SK-N-MC (cell line): ENCODE measurements at regions not wholly inside any gene's neighbourhood (a gene's known extent, or its start where the extent isn't known, plus 50 kb on each side); places are given as distances from the start of the nearest gene placed in this dataset.

Experiments
- EZH2 ChIP-seq: fragments of 200-600 bp; sonication (generic); IDR thresholded peaks from one replicate; pipeline ENCODE4 v1.6.1; 2017; ENCODE audit warnings: antibody characterized with exemption
- FOXP2 ChIP-seq: optimal IDR thresholded peaks from 2 replicates; pipeline ENCODE3; 2011; ENCODE audit warnings: mild to moderate bottlenecking, moderate library complexity; ENCODE audit not compliant: insufficient read depth; ENCODE audit errors: extremely low read length, control extremely low read depth
- POLR2AphosphoS5 ChIP-seq: IDR thresholded peaks from 2 replicates; pipeline ENCODE4 v1.6.1; 2012; ENCODE audit warnings: mild to moderate bottlenecking, low read depth, low read length, borderline replicate concordance

GRCh38 chr4:66842026-66842723 is 703.1 kb downstream of the CENPC start:
- TF ChIP-seq EZH2, result no peak
- no peak for TF ChIP-seq POLR2AphosphoS5
- TF ChIP-seq FOXP2, result no peak
